Neutrophil (primary cell): ENCODE measurements at regions not wholly inside any gene's neighbourhood (a gene's known extent, or its start where the extent isn't known, plus 50 kb on each side); places are given as distances from the start of the nearest gene placed in this dataset.

ENCODE experiments used
- H3K27ac ChIP-seq: fragments of 200-600 bp; sonication (generic); 2 replicates; pipeline ENCODE4 v1.5.1; 2016; ENCODE audit warnings: mild to moderate bottlenecking, moderate library complexity
- H3K27me3 ChIP-seq: fragments of 200-600 bp; sonication (generic); 2 replicates; pipeline ENCODE4 v1.6.0; 2016; ENCODE audit warnings: mild to moderate bottlenecking
- H3K36me3 ChIP-seq: fragments of 200-600 bp; sonication (generic); 2 replicates; pipeline ENCODE4 v1.5.1; 2017
- H3K4me1 ChIP-seq, 2 experiments: fragments of 200-600 bp in 1 of 2; sonication (generic) in 1 of 2; 1 replicate in 1 of 2; 2 replicates in 1 of 2; pipeline versions ENCODE4 v1.5.1 to v1.6.1; 2013 to 2016; ENCODE audit warnings: low read depth in 1 of 2, low read length in 1 of 2, mild to moderate bottlenecking in 1 of 2, moderate library complexity in 1 of 2; ENCODE audit not compliant: control insufficient read depth in 1 of 2, insufficient read depth in 1 of 2
- H3K4me3 ChIP-seq, 2 experiments: fragments of 200-600 bp in 1 of 2; sonication (generic) in 1 of 2; 1 replicate in 1 of 2; 2 replicates in 1 of 2; pipeline ENCODE4 v1.5.1; 2013 to 2016; ENCODE audit warnings: low read depth in 1 of 2, low read length in 1 of 2, mild to moderate bottlenecking in 1 of 2, moderate library complexity in 1 of 2
- H3K9me3 ChIP-seq: fragments of 200-600 bp; sonication (generic); 2 replicates; pipeline ENCODE4 v1.5.1; 2016
- CTCF ChIP-seq: fragments of 200-600 bp; sonication (generic); IDR thresholded peaks from 2 replicates; pipeline ENCODE4 v1.5.1; 2016; ENCODE audit warnings: antibody characterized with exemption

DNA sequence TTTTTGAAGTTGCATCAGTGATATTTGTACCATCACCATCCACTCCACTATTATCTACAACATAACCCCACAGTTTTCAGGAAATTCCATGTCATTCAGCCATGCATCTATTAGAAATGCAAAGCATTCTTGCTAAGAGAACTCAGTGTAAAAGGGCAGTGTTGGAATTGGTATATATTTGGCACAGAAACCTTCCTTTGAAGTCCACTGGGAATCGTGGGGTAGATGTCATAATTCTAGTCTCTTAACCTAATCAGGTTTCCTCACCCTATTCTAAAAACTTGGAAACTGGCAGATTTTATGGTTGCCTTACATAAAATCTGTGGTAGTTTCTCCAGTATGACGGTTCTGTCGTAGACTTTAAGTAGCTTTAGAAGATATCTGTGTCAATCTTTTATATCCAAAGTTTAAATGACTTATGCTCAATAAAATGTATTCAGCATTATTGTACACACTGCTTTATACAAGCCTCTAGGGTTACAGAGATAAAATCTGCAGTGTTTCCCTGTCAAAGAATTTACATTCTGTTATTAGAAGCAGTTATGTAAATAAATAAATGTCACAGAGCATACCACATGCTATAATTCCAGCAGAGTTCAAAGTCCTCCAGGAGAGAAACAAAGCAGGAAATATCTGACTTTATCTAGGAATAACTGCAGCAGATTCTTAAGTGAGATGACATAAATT lies 704.4 kb upstream of the CELF2 start:
- Histone ChIP-seq H3K4me1 (no peaks in the 10 kb centered on the region), H3K27ac (no peak overlapping the region), H3K27me3 (no peaks in the 10 kb centered on the region), H3K9me3 (no peaks in the 10 kb centered on the region), H3K36me3 (no peaks in the 10 kb centered on the region), H3K4me3 (no peak overlapping the region)
- TF ChIP-seq CTCF = no peak

GRCh38 chr10:10314626-10315025 lies 703.0 kb upstream of the CELF2 start:
- Histone ChIP-seq H3K27ac (no peak overlapping the region), H3K9me3 (no peaks in the 10 kb centered on the region), H3K36me3 (no peaks in the 10 kb centered on the region), H3K4me1 (no peaks in the 10 kb centered on the region), H3K27me3 (no peaks in the 10 kb centered on the region), H3K4me3 (no peak overlapping the region)
- no peak for TF ChIP-seq CTCF

DNA sequence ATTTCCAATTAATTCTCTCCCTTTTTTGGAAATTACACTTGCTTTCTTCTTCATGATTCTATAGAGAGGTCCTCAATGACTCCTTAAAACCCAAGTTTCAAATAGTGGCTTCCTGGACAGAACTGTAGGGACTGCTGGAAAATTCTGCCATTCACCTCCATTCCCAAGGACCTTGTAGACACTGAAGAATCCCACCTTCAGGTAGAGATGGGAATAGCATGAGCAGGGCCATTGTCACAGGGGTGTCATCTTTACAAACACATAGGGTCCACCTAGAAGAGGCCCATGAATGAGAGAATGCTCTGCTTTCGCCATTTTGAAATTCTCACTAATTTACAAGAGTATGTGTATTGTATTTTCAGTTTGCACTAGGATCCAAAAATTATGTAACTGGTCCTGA lies 701.7 kb upstream of the CELF2 start:
- H3K4me3 ChIP-seq = no peak overlapping the region
- H3K27ac ChIP-seq = no peak overlapping the region
- H3K27me3 ChIP-seq = no peaks in the 10 kb centered on the region
- H3K9me3 ChIP-seq = no peaks in the 10 kb centered on the region
- H3K36me3 ChIP-seq = no peaks in the 10 kb centered on the region
- no peaks in the 10 kb centered on the region for H3K4me1 ChIP-seq
- no peak for TF ChIP-seq CTCF

GRCh38 chr10:10317151-10317550 lies 700.5 kb upstream of the CELF2 start:
- H3K4me3 ChIP-seq = no peak overlapping the region
- no peak for TF ChIP-seq CTCF
- H3K36me3 ChIP-seq = no peaks in the 10 kb centered on the region
- H3K27me3 ChIP-seq = no peaks in the 10 kb centered on the region
- no peaks in the 10 kb centered on the region for H3K4me1 ChIP-seq
- no peaks in the 10 kb centered on the region for H3K9me3 ChIP-seq
- no peak overlapping the region for H3K27ac ChIP-seq

- no peak for TF ChIP-seq CTCF
- Histone ChIP-seq H3K4me3 (no peak overlapping the region), H3K4me1 (no peaks in the 10 kb centered on the region), H3K27me3 (no peaks in the 10 kb centered on the region), H3K9me3 (no peaks in the 10 kb centered on the region), H3K36me3 (no peaks in the 10 kb centered on the region), H3K27ac (no peak overlapping the region)
Measured at GRCh38 chr10:10318856-10319255, 698.8 kb upstream of the CELF2 start.
